Common myeloid progenitor, CD34-positive (primary cell): ENCODE measurements at regions not wholly inside any gene's neighbourhood (a gene's known extent, or its start where the extent isn't known, plus 50 kb on each side); places are given as distances from the start of the nearest gene placed in this dataset.

ENCODE experiments used
- CTCF ChIA-PET: fragments of 350-600 bp; sonication (Branson Sonifier 250); formaldehyde crosslinking; loops from one replicate; lab custom pipeline; 2021; ENCODE audit warnings: antibody characterized with exemption; lab: Charles Lee
- POLR2A ChIA-PET: fragments of 350-600 bp; sonication (Branson Sonifier 250); formaldehyde crosslinking; loops from one replicate; lab custom pipeline; 2021; ENCODE audit warnings: antibody characterized with exemption; lab: Charles Lee
- DNase-seq, 3 donors: peaks; one replicate each; pipeline versions ENCODE4 v3.0.0 to v3.0.0-alpha.2; 2013
- H3K27ac ChIP-seq, 2 experiments: 1 replicate in 1 of 2; 2 replicates in 1 of 2; pipeline ENCODE4 v1.7.0; 2013; ENCODE audit warnings: inconsistent platforms in 2 of 2, low read length in 2 of 2, mild to moderate bottlenecking in 2 of 2, low read depth in 1 of 2, moderate library complexity in 1 of 2; ENCODE audit not compliant: severe bottlenecking in 2 of 2, insufficient read depth in 1 of 2, poor library complexity in 1 of 2
- H3K27me3 ChIP-seq, 5 experiments: replicated peaks in 2 of 5; 1 replicate in 3 of 5; 2 replicates in 2 of 5; pipeline versions ENCODE4 v1.6.1 to v1.7.0; 2013; ENCODE audit warnings: low read length in 4 of 5, mild to moderate bottlenecking in 2 of 5, moderate library complexity in 2 of 5, inconsistent platforms in 1 of 5; ENCODE audit not compliant: insufficient read depth in 5 of 5, control insufficient read depth in 4 of 5
- H3K36me3 ChIP-seq, 4 experiments: 1 replicate in 2 of 4; 2 replicates in 2 of 4; pipeline versions ENCODE4 v1.6.1 to v1.7.0; 2013; ENCODE audit warnings: low read length in 3 of 4, control low read depth in 1 of 4, mild to moderate bottlenecking in 1 of 4; ENCODE audit not compliant: control insufficient read depth in 4 of 4, insufficient read depth in 4 of 4
- H3K4me1 ChIP-seq, 4 experiments: 1 replicate in 3 of 4; 2 replicates in 1 of 4; pipeline versions ENCODE4 v1.6.1 to v1.7.1; 2013; ENCODE audit warnings: low read length in 3 of 4, mild to moderate bottlenecking in 3 of 4, control low read depth in 1 of 4, inconsistent platforms in 1 of 4, moderate library complexity in 1 of 4; ENCODE audit not compliant: control insufficient read depth in 4 of 4, insufficient read depth in 4 of 4; ENCODE audit errors: control extremely low read depth in 1 of 4
- H3K4me3 ChIP-seq, 7 experiments: 1 replicate in 4 of 7; 2 replicates in 3 of 7; pipeline versions ENCODE4 v1.5.1 to v1.7.0; 2013; ENCODE audit warnings: mild to moderate bottlenecking in 7 of 7, low read length in 6 of 7, moderate library complexity in 6 of 7, inconsistent platforms in 2 of 7, low read depth in 2 of 7, control low read depth in 1 of 7; ENCODE audit not compliant: insufficient read depth in 4 of 7, control insufficient read depth in 1 of 7; ENCODE audit errors: extremely low read depth in 1 of 7
- H3K9me3 ChIP-seq, 5 experiments: 1 replicate in 4 of 5; 2 replicates in 1 of 5; pipeline versions ENCODE4 v1.6.1 to v1.7.1; 2013; ENCODE audit warnings: low read length in 4 of 5, mild to moderate bottlenecking in 2 of 5, inconsistent platforms in 1 of 5, low read depth in 1 of 5, moderate library complexity in 1 of 5; ENCODE audit not compliant: control insufficient read depth in 4 of 5, insufficient read depth in 2 of 5; ENCODE audit errors: control extremely low read depth in 1 of 5
- WGBS: methylation state at CpG from one replicate; pipeline ENCODE4 v1.1.5; 2013; ENCODE audit not compliant: insufficient coverage; 5-methylcytosine and 5-hydroxymethylcytosine counted together

- no peaks in the 10 kb centered on the region for H3K27me3 ChIP-seq
- WGBS = 100% methylated on average over 2 of the region's 2 CpGs
- no peak overlapping the region for H3K4me3 ChIP-seq
- no peaks in the 10 kb centered on the region for H3K36me3 ChIP-seq
- ChIA-PET POLR2A (no interaction called here), CTCF (no interaction called here)
- DNase-seq = no peak
- H3K9me3 ChIP-seq = no peaks in the 10 kb centered on the region
- peaks cover 2 to 15% (median 8%) of the 10 kb centered on the region in 4 experiments for H3K4me1 ChIP-seq
- H3K27ac ChIP-seq = no peak overlapping the region
These were observed 1498.7 kb upstream of the CADM2 start for GRCh38 chr3:83460052-83460451.

GRCh38 chr3:83461411-83461810 is 1497.4 kb upstream of the CADM2 start:
- no peak for DNase-seq
- CTCF ChIA-PET = no interaction called here
- Histone ChIP-seq H3K4me1 (peaks cover 0 to 13% (median 8%) of the 10 kb centered on the region in 4 experiments), H3K4me3 (no peak overlapping the region), H3K27me3 (no peaks in the 10 kb centered on the region), H3K27ac (no peak overlapping the region), H3K36me3 (no peaks in the 10 kb centered on the region), H3K9me3 (no peaks in the 10 kb centered on the region)
- no CpG with 5 or more reads among the region's 1 CpG for WGBS
- POLR2A ChIA-PET = no interaction called here

GRCh38 chr3:83477563-83477962 is 1481.2 kb upstream of the CADM2 start:
- no peak overlapping the region for H3K4me3 ChIP-seq
- no peaks in the 10 kb centered on the region for H3K27me3 ChIP-seq
- no peaks in the 10 kb centered on the region for H3K4me1 ChIP-seq
- H3K9me3 ChIP-seq = no peaks in the 10 kb centered on the region
- 96% methylated on average over 6 of the region's 13 CpGs for WGBS
- no peaks in the 10 kb centered on the region for H3K36me3 ChIP-seq
- no peak overlapping the region for H3K27ac ChIP-seq
- ChIA-PET CTCF (no interaction called here), POLR2A (no interaction called here)
- no peak for DNase-seq

GRCh38 chr3:83482402-83483070 is 1476.3 kb upstream of the CADM2 start:
- H3K36me3 ChIP-seq = no peaks in the 10 kb centered on the region
- H3K27me3 ChIP-seq = no peaks in the 10 kb centered on the region
- no peak for DNase-seq
- H3K9me3 ChIP-seq = no peaks in the 10 kb centered on the region
- H3K27ac ChIP-seq = no peak overlapping the region
- H3K4me3 ChIP-seq = no peak overlapping the region
- no peaks in the 10 kb centered on the region for H3K4me1 ChIP-seq
- whole genome bisulfite sequencing = 50% methylated on average over 1 of the region's 4 CpGs
- ChIA-PET CTCF (no interaction called here), POLR2A (no interaction called here)

- H3K36me3 ChIP-seq = no peaks in the 10 kb centered on the region
- H3K4me3 ChIP-seq = no peak overlapping the region
- 67% methylated on average over 1 of the region's 1 CpG for WGBS
- ChIA-PET POLR2A (no interaction called here), CTCF (no interaction called here)
- H3K9me3 ChIP-seq = no peaks in the 10 kb centered on the region
- DNase-seq = no peak
- no peaks in the 10 kb centered on the region for H3K27me3 ChIP-seq
- H3K27ac ChIP-seq = no peak overlapping the region
- H3K4me1 ChIP-seq = peaks cover 0 to 17% (median 7%) of the 10 kb centered on the region in 4 experiments
These were observed 1462.3 kb upstream of the CADM2 start for GRCh38 chr3:83496462-83496861.

- Histone ChIP-seq H3K9me3 (no peaks in the 10 kb centered on the region), H3K27me3 (no peaks in the 10 kb centered on the region), H3K36me3 (no peaks in the 10 kb centered on the region), H3K4me1 (peaks cover 0 to 17% (median 7%) of the 10 kb centered on the region in 4 experiments), H3K27ac (no peak overlapping the region), H3K4me3 (no peak overlapping the region)
- POLR2A ChIA-PET = no interaction called here
- whole genome bisulfite sequencing = 13% methylated on average over 1 of the region's 1 CpG
- DNase-seq = peak; percentile 44 to 86 (median 74)
- CTCF ChIA-PET = interaction anchor here (0.5 to 0.8 kb wide), 2 partner anchors 66 to 1674 kb away, joined by 3 read pairs; no protein-coding TSS in a partner anchor
These were observed 1460.3 kb upstream of the CADM2 start for GRCh38 chr3:83498361-83499016.

- peak in 2 of 3 donors; percentile 9 to 20 for DNase-seq
- no peaks in the 10 kb centered on the region for H3K36me3 ChIP-seq
These were observed 1458.4 kb upstream of the CADM2 start for GRCh38 chr3:83500422-83500821.

More at GRCh38 chr3:83500422-83500821, 1458.4 kb upstream of the CADM2 start:
- Histone ChIP-seq H3K27ac (no peak overlapping the region), H3K27me3 (no peaks in the 10 kb centered on the region), H3K9me3 (no peaks in the 10 kb centered on the region), H3K4me3 (no peak overlapping the region), H3K4me1 (peaks cover 0 to 17% (median 7%) of the 10 kb centered on the region in 4 experiments)
- WGBS = 92% methylated on average over 7 of the region's 7 CpGs
- CTCF ChIA-PET = no interaction called here
- POLR2A ChIA-PET = no interaction called here
